Right atrium auricular region (tissue), 2 donors: ENCODE measurements at regions not wholly inside any gene's neighbourhood (a gene's known extent, or its start where the extent isn't known, plus 50 kb on each side); places are given as distances from the start of the nearest gene placed in this dataset.
"Not testable (repeated sequence)": the region's sequence is repeated elsewhere in the genome, so short reads cannot be mapped to it uniquely, and the experiment has no call there.

Experiments
- DNase-seq: peaks from one replicate; pipeline ENCODE4 v3.0.0-alpha.2; 2019; ENCODE audit warnings: low spot score
- H3K27ac ChIP-seq, 2 donors: fragments of 200-600 bp; sonication (generic); 1 replicate in 1 of 2; 2 replicates in 1 of 2; pipeline ENCODE4 v1.5.1; 2016 to 2019
- H3K27me3 ChIP-seq, 2 donors: fragments of 200-600 bp; sonication (generic); one replicate each; pipeline versions ENCODE4 v1.5.1 to v1.6.0; 2017 to 2019
- H3K36me3 ChIP-seq: fragments of 200-600 bp; sonication (generic); one replicate; pipeline ENCODE4 v1.5.1; 2016
- H3K4me1 ChIP-seq, 2 donors: fragments of 200-600 bp; sonication (generic); one replicate each; pipeline versions ENCODE4 v1.5.1 to v1.6.0; 2017 to 2019
- H3K4me3 ChIP-seq, 2 donors: fragments of 200-600 bp; sonication (generic); 1 replicate in 1 of 2; 2 replicates in 1 of 2; pipeline ENCODE4 v1.5.1; 2017 to 2019; ENCODE audit warnings: mild to moderate bottlenecking in 1 of 2, moderate library complexity in 1 of 2
- H3K9me3 ChIP-seq, 2 donors: fragments of 200-600 bp; sonication (generic); one replicate each; pipeline ENCODE4 v1.5.1; 2019
- CTCF ChIP-seq, 2 donors: fragments of 200-600 bp; sonication (generic); IDR thresholded peaks; one replicate each; pipeline ENCODE4 v1.5.1; 2019; ENCODE audit warnings: antibody characterized with exemption in 2 of 2

- no peaks in the 10 kb centered on the region for H3K9me3 ChIP-seq
- H3K4me3 ChIP-seq: no peak overlapping the region
- TF ChIP-seq CTCF (IDR thresholded peaks at IDR 0.05): no peak
- H3K27ac ChIP-seq: no peak overlapping the region
- H3K4me1 ChIP-seq: no peaks in the 10 kb centered on the region
- H3K36me3 ChIP-seq: no peaks in the 10 kb centered on the region
- no peak for DNase-seq
- H3K27me3 ChIP-seq: no peaks in the 10 kb centered on the region
Observed at GRCh38 chr10:56104923-56105322, 256.1 kb downstream of the ZWINT start.

GRCh38 chr10:56104487-56104886, 256.6 kb downstream of the ZWINT start:
- no peak for DNase-seq
- no peak overlapping the region for H3K27ac ChIP-seq

GRCh38 chr10:56096226-56096517, 264.9 kb downstream of the ZWINT start:
- TF ChIP-seq CTCF (IDR thresholded peaks at IDR 0.05): no peak
- H3K27me3 ChIP-seq: no peaks in the 10 kb centered on the region
- H3K4me3 ChIP-seq: no peak overlapping the region
- H3K9me3 ChIP-seq: no peaks in the 10 kb centered on the region
- no peaks in the 10 kb centered on the region for H3K4me1 ChIP-seq
- no peak for DNase-seq
- no peaks in the 10 kb centered on the region for H3K36me3 ChIP-seq
- no peak overlapping the region for H3K27ac ChIP-seq

More at GRCh38 chr10:56104487-56104886, 256.6 kb downstream of the ZWINT start:
- Histone ChIP-seq H3K27me3 (no peaks in the 10 kb centered on the region), H3K36me3 (no peaks in the 10 kb centered on the region), H3K4me3 (no peak overlapping the region), H3K9me3 (no peaks in the 10 kb centered on the region), H3K4me1 (no peaks in the 10 kb centered on the region)
- no peak for TF ChIP-seq CTCF (IDR thresholded peaks at IDR 0.05)

GRCh38 chr10:56095506-56096225, 265.4 kb downstream of the ZWINT start:
- Histone ChIP-seq H3K27me3 (no peaks in the 10 kb centered on the region), H3K36me3 (no peaks in the 10 kb centered on the region), H3K9me3 (no peaks in the 10 kb centered on the region), H3K27ac (no peak overlapping the region), H3K4me3 (no peak overlapping the region), H3K4me1 (no peaks in the 10 kb centered on the region)
- TF ChIP-seq CTCF (IDR thresholded peaks at IDR 0.05): no peak
- no peak for DNase-seq

GRCh38 chr10:56093645-56094044, 267.4 kb downstream of the ZWINT start:
- H3K27ac ChIP-seq, H3K4me3 ChIP-seq, DNase-seq, H3K9me3 ChIP-seq, H3K4me1 ChIP-seq, H3K27me3 ChIP-seq, H3K36me3 ChIP-seq: not testable (repeated sequence)

- no peaks in the 10 kb centered on the region for H3K36me3 ChIP-seq
- no peaks in the 10 kb centered on the region for H3K9me3 ChIP-seq
- no peaks in the 10 kb centered on the region for H3K4me1 ChIP-seq
- H3K4me3 ChIP-seq: no peak overlapping the region
- DNase-seq: no peak
- H3K27me3 ChIP-seq: no peaks in the 10 kb centered on the region
- TF ChIP-seq CTCF (IDR thresholded peaks at IDR 0.05): no peak
- no peak overlapping the region for H3K27ac ChIP-seq
Observed at GRCh38 chr10:56091872-56092271, 269.2 kb downstream of the ZWINT start.
